GM23338 (cell line): ENCODE measurements at regions not wholly inside any gene's neighbourhood (a gene's known extent, or its start where the extent isn't known, plus 50 kb on each side); places are given as distances from the start of the nearest gene placed in this dataset.

Source experiments
- ATAC-seq: fragments of 200-7000 bp; cut with Tn5 transposase; 3 replicates; pipeline ENCODE4 v1.9.1; 2020
- DNase-seq: peaks from one replicate; pipeline ENCODE4 v3.0.0-alpha.2; 2015; ENCODE audit warnings: low spot score
- H2AFZ ChIP-seq: fragments of 200-600 bp; sonication (generic); 2 replicates; pipeline ENCODE4 v1.8.0; 2016; ENCODE audit warnings: antibody characterized with exemption, mild to moderate bottlenecking, moderate library complexity
- H3F3A ChIP-seq: fragments of 200-600 bp; sonication (generic); replicated peaks from 2 replicates; pipeline ENCODE4 v1.8.0; 2017; ENCODE audit warnings: antibody characterized with exemption, mixed run types, low read depth
- H3K27ac ChIP-seq: fragments of 200-600 bp; sonication (generic); 2 replicates; pipeline ENCODE4 v1.6.1; 2016; ENCODE audit warnings: low read depth
- H3K27me3 ChIP-seq: fragments of 200-600 bp; sonication (generic); 2 replicates; pipeline ENCODE4 v1.8.0; 2016; ENCODE audit warnings: mild to moderate bottlenecking, mixed run types, moderate library complexity; ENCODE audit not compliant: insufficient read depth
- H3K36me3 ChIP-seq: fragments of 200-600 bp; sonication (generic); 2 replicates; pipeline ENCODE4 v1.8.0; 2016; ENCODE audit warnings: mild to moderate bottlenecking; ENCODE audit not compliant: insufficient read depth
- H3K4me1 ChIP-seq: fragments of 200-600 bp; sonication (generic); 2 replicates; pipeline ENCODE4 v1.8.0; 2016; ENCODE audit warnings: mild to moderate bottlenecking, moderate library complexity; ENCODE audit not compliant: insufficient read depth
- H3K4me2 ChIP-seq: fragments of 200-600 bp; sonication (generic); 2 replicates; pipeline ENCODE4 v1.7.1; 2017; ENCODE audit warnings: mixed run types
- H3K4me3 ChIP-seq: fragments of 200-600 bp; sonication (generic); 2 replicates; pipeline ENCODE4 v1.6.1; 2016; ENCODE audit warnings: mixed run types
- H3K79me2 ChIP-seq: fragments of 200-600 bp; sonication (generic); replicated peaks from 2 replicates; pipeline ENCODE4 v1.8.0; 2017; ENCODE audit warnings: mild to moderate bottlenecking; ENCODE audit not compliant: insufficient read depth
- H3K9me2 ChIP-seq: fragments of 200-600 bp; sonication (generic); 2 replicates; pipeline ENCODE4 v1.8.0; 2017; ENCODE audit not compliant: insufficient read depth
- H4K20me1 ChIP-seq: fragments of 200-600 bp; sonication (generic); replicated peaks from 2 replicates; pipeline ENCODE4 v1.8.0; 2017; ENCODE audit warnings: mild to moderate bottlenecking; ENCODE audit not compliant: insufficient read depth
- H3K27ac Mint-ChIP-seq: 2 replicates; pipeline ENCODE4 v1.8.0; 2020; ENCODE audit warnings: inconsistent platforms, mild to moderate bottlenecking, moderate library complexity, mixed read lengths
- H3K27me3 Mint-ChIP-seq: 3 replicates; pipeline ENCODE4 v1.8.0; 2022; ENCODE audit warnings: low read depth, mild to moderate bottlenecking, moderate library complexity, mixed read lengths, inconsistent platforms; ENCODE audit not compliant: insufficient read depth, poor library complexity
- H3K36me3 Mint-ChIP-seq: 3 replicates; pipeline ENCODE4 v1.8.0; 2021; ENCODE audit warnings: low read depth, mild to moderate bottlenecking, inconsistent platforms, moderate library complexity, mixed read lengths
- H3K4me1 Mint-ChIP-seq: 3 replicates; pipeline ENCODE4 v1.8.0; 2020; ENCODE audit warnings: mild to moderate bottlenecking, inconsistent platforms, mixed read lengths
- H3K4me3 Mint-ChIP-seq: 3 replicates; pipeline ENCODE4 v1.8.0; 2021; ENCODE audit warnings: moderate library complexity, mild to moderate bottlenecking, inconsistent platforms, mixed read lengths
- H3K9me3 Mint-ChIP-seq: 3 replicates; pipeline ENCODE4 v1.8.0; 2020; ENCODE audit warnings: moderate library complexity, mild to moderate bottlenecking, inconsistent platforms, mixed read lengths
- CREB1 ChIP-seq: fragments of 250-450 bp; sonication (Bioruptor Pico); IDR thresholded peaks from 2 replicates; pipeline ENCODE4 v1.5.0; 2020; ENCODE audit warnings: low read depth, mild to moderate bottlenecking, moderate library complexity
- EZH2 ChIP-seq: fragments of 200-600 bp; sonication (generic); IDR thresholded peaks from one replicate; pipeline ENCODE4 v1.8.0; 2017; ENCODE audit warnings: antibody characterized with exemption, mild to moderate bottlenecking, low read depth; ENCODE audit not compliant: unreplicated experiment
- REST ChIP-seq: IDR thresholded peaks from one replicate; pipeline ENCODE4 v1.6.1; 2018; ENCODE audit warnings: antibody characterized with exemption; ENCODE audit not compliant: unreplicated experiment
- STAT1 ChIP-seq: IDR thresholded peaks from one replicate; pipeline ENCODE4 v1.6.1; 2016; ENCODE audit warnings: antibody characterized with exemption; ENCODE audit not compliant: unreplicated experiment
- ZNF114 ChIP-seq: fragments of 250-450 bp; sonication (Bioruptor Pico); IDR thresholded peaks from 2 replicates; pipeline ENCODE4 v1.5.0; 2020; ENCODE audit warnings: mild to moderate bottlenecking, moderate library complexity
- ZNF331 ChIP-seq: fragments of 250-450 bp; sonication (Bioruptor Pico); IDR thresholded peaks from 2 replicates; pipeline ENCODE4 v1.5.0; 2020; ENCODE audit warnings: low read depth, mild to moderate bottlenecking, moderate library complexity
- TF ChIP-seq, protein P1 (sequence below): IDR thresholded peaks from 2 replicates; pipeline ENCODE4 v1.6.1; 2016; ENCODE audit warnings: antibody characterized with exemption
- TF ChIP-seq, protein P2 (sequence below): fragments of 250-450 bp; sonication (Bioruptor Pico); IDR thresholded peaks from 2 replicates; pipeline ENCODE4 v1.5.0; 2020; ENCODE audit warnings: mild to moderate bottlenecking, moderate library complexity

DNA sequence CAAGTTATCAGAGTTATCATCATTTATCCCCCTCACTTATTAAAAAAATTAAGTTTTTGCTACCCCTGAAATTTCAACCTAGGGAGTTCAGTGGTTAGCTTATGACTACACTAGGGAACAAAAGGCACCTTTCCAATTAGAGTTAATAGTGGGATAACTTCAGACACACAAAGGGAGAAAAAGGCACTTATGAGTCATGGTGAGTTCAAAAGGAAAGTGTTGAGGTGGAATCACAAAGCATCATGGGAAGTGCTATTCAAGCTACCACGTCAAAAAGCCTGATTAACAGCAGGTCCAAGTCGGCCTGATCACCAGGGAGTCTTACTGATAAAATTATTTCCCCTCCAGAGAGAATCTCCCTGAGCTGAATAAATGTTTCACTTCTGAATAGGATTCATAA is 165.7 kb downstream of the C7orf25 start:
- H3K27me3 Mint-ChIP-seq = no peaks in the 10 kb centered on the region
- Histone ChIP-seq H3K27me3 (no peaks in the 10 kb centered on the region), H3K27ac (no peak overlapping the region), H2AFZ (no peak overlapping the region), H3K9me2 (0 out of 2 replicates have a peak, but pooled peaks cover 4% of the 10 kb centered on the region), H3K4me1 (0 out of 2 replicates have a peak, but pooled peaks cover 4% of the 10 kb centered on the region), H3K4me2 (no peak overlapping the region), H3K36me3 (no peaks in the 10 kb centered on the region), H3K79me2 (no peaks in the 10 kb centered on the region), H4K20me1 (no peaks in the 10 kb centered on the region), H3K4me3 (no peak overlapping the region), H3F3A (no peaks in the 10 kb centered on the region)
- H3K4me1 Mint-ChIP-seq = peaks cover 5% of the 10 kb centered on the region; the same call in 2 of the 3 replicates
- peaks cover 5% of the 10 kb centered on the region; the same call in 2 of the 3 replicates for H3K9me3 Mint-ChIP-seq
- ATAC-seq (no peak), DNase-seq (no peak)
- TF ChIP-seq ZNF114 (no peak), CREB1 (CRISPR knock-in tag) (no peak), STAT1 (no peak), EZH2 (no peak), REST (no peak), ZNF331 (CRISPR knock-in tag) (no peak)
- TF ChIP-seq, protein P1, sequence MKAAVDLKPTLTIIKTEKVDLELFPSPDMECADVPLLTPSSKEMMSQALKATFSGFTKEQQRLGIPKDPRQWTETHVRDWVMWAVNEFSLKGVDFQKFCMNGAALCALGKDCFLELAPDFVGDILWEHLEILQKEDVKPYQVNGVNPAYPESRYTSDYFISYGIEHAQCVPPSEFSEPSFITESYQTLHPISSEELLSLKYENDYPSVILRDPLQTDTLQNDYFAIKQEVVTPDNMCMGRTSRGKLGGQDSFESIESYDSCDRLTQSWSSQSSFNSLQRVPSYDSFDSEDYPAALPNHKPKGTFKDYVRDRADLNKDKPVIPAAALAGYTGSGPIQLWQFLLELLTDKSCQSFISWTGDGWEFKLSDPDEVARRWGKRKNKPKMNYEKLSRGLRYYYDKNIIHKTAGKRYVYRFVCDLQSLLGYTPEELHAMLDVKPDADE = no peak
- TF ChIP-seq, protein P2, sequence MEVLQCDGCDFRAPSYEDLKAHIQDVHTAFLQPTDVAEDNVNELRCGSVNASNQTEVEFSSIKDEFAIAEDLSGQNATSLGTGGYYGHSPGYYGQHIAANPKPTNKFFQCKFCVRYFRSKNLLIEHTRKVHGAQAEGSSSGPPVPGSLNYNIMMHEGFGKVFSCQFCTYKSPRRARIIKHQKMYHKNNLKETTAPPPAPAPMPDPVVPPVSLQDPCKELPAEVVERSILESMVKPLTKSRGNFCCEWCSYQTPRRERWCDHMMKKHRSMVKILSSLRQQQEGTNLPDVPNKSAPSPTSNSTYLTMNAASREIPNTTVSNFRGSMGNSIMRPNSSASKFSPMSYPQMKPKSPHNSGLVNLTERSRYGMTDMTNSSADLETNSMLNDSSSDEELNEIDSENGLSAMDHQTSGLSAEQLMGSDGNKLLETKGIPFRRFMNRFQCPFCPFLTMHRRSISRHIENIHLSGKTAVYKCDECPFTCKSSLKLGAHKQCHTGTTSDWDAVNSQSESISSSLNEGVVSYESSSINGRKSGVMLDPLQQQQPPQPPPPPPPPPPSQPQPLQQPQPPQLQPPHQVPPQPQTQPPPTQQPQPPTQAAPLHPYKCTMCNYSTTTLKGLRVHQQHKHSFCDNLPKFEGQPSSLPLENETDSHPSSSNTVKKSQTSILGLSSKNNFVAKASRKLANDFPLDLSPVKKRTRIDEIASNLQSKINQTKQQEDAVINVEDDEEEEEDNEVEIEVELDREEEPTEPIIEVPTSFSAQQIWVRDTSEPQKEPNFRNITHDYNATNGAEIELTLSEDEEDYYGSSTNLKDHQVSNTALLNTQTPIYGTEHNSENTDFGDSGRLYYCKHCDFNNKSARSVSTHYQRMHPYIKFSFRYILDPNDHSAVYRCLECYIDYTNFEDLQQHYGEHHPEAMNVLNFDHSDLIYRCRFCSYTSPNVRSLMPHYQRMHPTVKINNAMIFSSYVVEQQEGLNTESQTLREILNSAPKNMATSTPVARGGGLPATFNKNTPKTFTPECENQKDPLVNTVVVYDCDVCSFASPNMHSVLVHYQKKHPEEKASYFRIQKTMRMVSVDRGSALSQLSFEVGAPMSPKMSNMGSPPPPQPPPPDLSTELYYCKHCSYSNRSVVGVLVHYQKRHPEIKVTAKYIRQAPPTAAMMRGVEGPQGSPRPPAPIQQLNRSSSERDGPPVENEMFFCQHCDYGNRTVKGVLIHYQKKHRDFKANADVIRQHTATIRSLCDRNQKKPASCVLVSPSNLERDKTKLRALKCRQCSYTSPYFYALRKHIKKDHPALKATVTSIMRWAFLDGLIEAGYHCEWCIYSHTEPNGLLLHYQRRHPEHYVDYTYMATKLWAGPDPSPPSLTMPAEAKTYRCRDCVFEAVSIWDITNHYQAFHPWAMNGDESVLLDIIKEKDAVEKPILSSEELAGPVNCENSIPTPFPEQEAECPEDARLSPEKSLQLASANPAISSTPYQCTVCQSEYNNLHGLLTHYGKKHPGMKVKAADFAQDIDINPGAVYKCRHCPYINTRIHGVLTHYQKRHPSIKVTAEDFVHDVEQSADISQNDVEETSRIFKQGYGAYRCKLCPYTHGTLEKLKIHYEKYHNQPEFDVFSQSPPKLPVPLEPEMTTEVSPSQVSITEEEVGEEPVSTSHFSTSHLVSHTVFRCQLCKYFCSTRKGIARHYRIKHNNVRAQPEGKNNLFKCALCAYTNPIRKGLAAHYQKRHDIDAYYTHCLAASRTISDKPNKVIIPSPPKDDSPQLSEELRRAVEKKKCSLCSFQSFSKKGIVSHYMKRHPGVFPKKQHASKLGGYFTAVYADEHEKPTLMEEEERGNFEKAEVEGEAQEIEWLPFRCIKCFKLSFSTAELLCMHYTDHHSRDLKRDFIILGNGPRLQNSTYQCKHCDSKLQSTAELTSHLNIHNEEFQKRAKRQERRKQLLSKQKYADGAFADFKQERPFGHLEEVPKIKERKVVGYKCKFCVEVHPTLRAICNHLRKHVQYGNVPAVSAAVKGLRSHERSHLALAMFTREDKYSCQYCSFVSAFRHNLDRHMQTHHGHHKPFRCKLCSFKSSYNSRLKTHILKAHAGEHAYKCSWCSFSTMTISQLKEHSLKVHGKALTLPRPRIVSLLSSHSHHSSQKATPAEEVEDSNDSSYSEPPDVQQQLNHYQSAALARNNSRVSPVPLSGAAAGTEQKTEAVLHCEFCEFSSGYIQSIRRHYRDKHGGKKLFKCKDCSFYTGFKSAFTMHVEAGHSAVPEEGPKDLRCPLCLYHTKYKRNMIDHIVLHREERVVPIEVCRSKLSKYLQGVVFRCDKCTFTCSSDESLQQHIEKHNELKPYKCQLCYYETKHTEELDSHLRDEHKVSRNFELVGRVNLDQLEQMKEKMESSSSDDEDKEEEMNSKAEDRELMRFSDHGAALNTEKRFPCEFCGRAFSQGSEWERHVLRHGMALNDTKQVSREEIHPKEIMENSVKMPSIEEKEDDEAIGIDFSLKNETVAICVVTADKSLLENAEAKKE (CRISPR knock-in tag) = no peak
- H3K36me3 Mint-ChIP-seq = no peaks in the 10 kb centered on the region
- no peak overlapping the region for H3K4me3 Mint-ChIP-seq
- H3K27ac Mint-ChIP-seq = no peak overlapping the region
